ENCODE measurements at regions not wholly inside any gene's neighbourhood (a gene's known extent, or its start where the extent isn't known, plus 50 kb on each side); places are given as distances from the start of the nearest gene placed in this dataset.

GRCh38 chr5:60143942-60144549, 250.5 kb upstream of the PDE4D start:
- Histone ChIP-seq H3K36me3 (ENCODE audit: insufficient read depth) (no peaks in the 10 kb centered on the region), H3K4me1 (ENCODE audit: insufficient read depth) (no peaks in the 10 kb centered on the region), H3K4me3 (ENCODE audit: low read depth, low read length) (no peak overlapping the region), H3K27ac (ENCODE audit: low read depth) (no peak overlapping the region)
- WGBS, result 68% methylated on average over 5 of the region's 5 CpGs
- DNase-seq (ENCODE audit: extremely low spot score), result no peak

GRCh38 chr5:60141119-60141518, 247.6 kb upstream of the PDE4D start:
- no peak for DNase-seq (ENCODE audit: extremely low spot score)
- Histone ChIP-seq H3K4me3 (ENCODE audit: low read depth, low read length) (no peak overlapping the region), H3K4me1 (ENCODE audit: insufficient read depth) (no peaks in the 10 kb centered on the region), H3K36me3 (ENCODE audit: insufficient read depth) (no peaks in the 10 kb centered on the region), H3K27ac (ENCODE audit: low read depth) (no peak overlapping the region)
- 77% methylated on average over 2 of the region's 2 CpGs for WGBS

GRCh38 chr5:60136841-60137240, 243.3 kb upstream of the PDE4D start:
- Histone ChIP-seq H3K4me3 (ENCODE audit: low read depth, low read length) (no peak overlapping the region), H3K27ac (ENCODE audit: low read depth) (no peak overlapping the region), H3K4me1 (ENCODE audit: insufficient read depth) (no peaks in the 10 kb centered on the region), H3K36me3 (ENCODE audit: insufficient read depth) (no peaks in the 10 kb centered on the region)
- 46% methylated on average over 1 of the region's 1 CpG for WGBS
- no peak for DNase-seq (ENCODE audit: extremely low spot score)

- Histone ChIP-seq H3K4me1 (ENCODE audit: insufficient read depth) (no peaks in the 10 kb centered on the region), H3K27ac (ENCODE audit: low read depth) (no peak overlapping the region), H3K36me3 (ENCODE audit: insufficient read depth) (no peaks in the 10 kb centered on the region), H3K4me3 (ENCODE audit: low read depth, low read length) (no peak overlapping the region)
- DNase-seq (ENCODE audit: extremely low spot score), result no peak
- 96% methylated on average over 1 of the region's 1 CpG for WGBS
These were observed 238.0 kb upstream of the PDE4D start for GRCh38 chr5:60131504-60131903.

GRCh38 chr5:60125636-60126035, 232.1 kb upstream of the PDE4D start:
- WGBS, result 95% methylated on average over 2 of the region's 2 CpGs
- no peaks in the 10 kb centered on the region for H3K36me3 ChIP-seq (ENCODE audit: insufficient read depth)
- no peak overlapping the region for H3K27ac ChIP-seq (ENCODE audit: low read depth)
- H3K4me3 ChIP-seq (ENCODE audit: low read depth, low read length), result no peak overlapping the region
- no peak for DNase-seq (ENCODE audit: extremely low spot score)
- H3K4me1 ChIP-seq (ENCODE audit: insufficient read depth), result no peaks in the 10 kb centered on the region

GRCh38 chr5:60102961-60103693, 209.6 kb upstream of the PDE4D start:
- 70% methylated on average over 4 of the region's 4 CpGs for WGBS
- DNase-seq (ENCODE audit: extremely low spot score), result no peak
- Histone ChIP-seq H3K4me1 (ENCODE audit: insufficient read depth) (no peaks in the 10 kb centered on the region), H3K4me3 (ENCODE audit: low read depth, low read length) (no peak overlapping the region), H3K36me3 (ENCODE audit: insufficient read depth) (no peaks in the 10 kb centered on the region), H3K27ac (ENCODE audit: low read depth) (no peak overlapping the region)

- WGBS, result 55% methylated on average over 1 of the region's 1 CpG
- Histone ChIP-seq H3K4me3 (ENCODE audit: low read depth, low read length) (no peak overlapping the region), H3K27ac (ENCODE audit: low read depth) (no peak overlapping the region), H3K4me1 (ENCODE audit: insufficient read depth) (no peaks in the 10 kb centered on the region), H3K36me3 (ENCODE audit: insufficient read depth) (no peaks in the 10 kb centered on the region)
- DNase-seq (ENCODE audit: extremely low spot score), result no peak
These were observed 208.0 kb upstream of the PDE4D start for GRCh38 chr5:60101573-60101972.

- no peak for DNase-seq (ENCODE audit: extremely low spot score)
- WGBS, result 85% methylated on average over 6 of the region's 6 CpGs
- Histone ChIP-seq H3K4me1 (ENCODE audit: insufficient read depth) (no peaks in the 10 kb centered on the region), H3K36me3 (ENCODE audit: insufficient read depth) (no peaks in the 10 kb centered on the region), H3K4me3 (ENCODE audit: low read depth, low read length) (no peak overlapping the region), H3K27ac (ENCODE audit: low read depth) (no peak overlapping the region)
These were observed 199.3 kb upstream of the PDE4D start for GRCh38 chr5:60092671-60093422.

GRCh38 chr5:60086583-60086982, 193.1 kb upstream of the PDE4D start:
- Histone ChIP-seq H3K4me1 (ENCODE audit: insufficient read depth) (no peaks in the 10 kb centered on the region), H3K36me3 (ENCODE audit: insufficient read depth) (no peaks in the 10 kb centered on the region), H3K4me3 (ENCODE audit: low read depth, low read length) (no peak overlapping the region), H3K27ac (ENCODE audit: low read depth) (no peak overlapping the region)
- no peak for DNase-seq (ENCODE audit: extremely low spot score)

- H3K36me3 ChIP-seq (ENCODE audit: insufficient read depth), result no peaks in the 10 kb centered on the region
- H3K4me3 ChIP-seq (ENCODE audit: low read depth, low read length), result no peak overlapping the region
- WGBS, result 95% methylated on average over 10 of the region's 10 CpGs
- no peak for DNase-seq (ENCODE audit: extremely low spot score)
- no peak overlapping the region for H3K27ac ChIP-seq (ENCODE audit: low read depth)
- no peaks in the 10 kb centered on the region for H3K4me1 ChIP-seq (ENCODE audit: insufficient read depth)
These were observed 190.7 kb upstream of the PDE4D start for GRCh38 chr5:60084226-60084625.

- 80% methylated on average over 2 of the region's 2 CpGs for WGBS
- no peak overlapping the region for H3K4me3 ChIP-seq (ENCODE audit: low read depth, low read length)
- H3K27ac ChIP-seq (ENCODE audit: low read depth), result no peak overlapping the region
- DNase-seq (ENCODE audit: extremely low spot score), result no peak
- H3K4me1 ChIP-seq (ENCODE audit: insufficient read depth), result no peaks in the 10 kb centered on the region
- H3K36me3 ChIP-seq (ENCODE audit: insufficient read depth), result no peaks in the 10 kb centered on the region
These were observed 183.8 kb upstream of the PDE4D start for GRCh38 chr5:60077292-60077691.

GRCh38 chr5:60076746-60077145, 183.2 kb upstream of the PDE4D start:
- Histone ChIP-seq H3K27ac (ENCODE audit: low read depth) (no peak overlapping the region), H3K4me1 (ENCODE audit: insufficient read depth) (no peaks in the 10 kb centered on the region), H3K4me3 (ENCODE audit: low read depth, low read length) (no peak overlapping the region), H3K36me3 (ENCODE audit: insufficient read depth) (no peaks in the 10 kb centered on the region)
- no peak for DNase-seq (ENCODE audit: extremely low spot score)
- WGBS, result 97% methylated on average over 3 of the region's 3 CpGs

- no peak for DNase-seq (ENCODE audit: extremely low spot score)
- H3K36me3 ChIP-seq (ENCODE audit: insufficient read depth), result no peaks in the 10 kb centered on the region
- H3K4me3 ChIP-seq (ENCODE audit: low read depth, low read length), result no peak overlapping the region
- WGBS, result 33% methylated on average over 2 of the region's 2 CpGs
- no peaks in the 10 kb centered on the region for H3K4me1 ChIP-seq (ENCODE audit: insufficient read depth)
- H3K27ac ChIP-seq (ENCODE audit: low read depth), result no peak overlapping the region
These were observed 173.0 kb upstream of the PDE4D start for GRCh38 chr5:60066502-60066901.

GRCh38 chr5:60060389-60060788, 166.9 kb upstream of the PDE4D start:
- Histone ChIP-seq H3K36me3 (ENCODE audit: insufficient read depth) (no peaks in the 10 kb centered on the region), H3K4me1 (ENCODE audit: insufficient read depth) (no peaks in the 10 kb centered on the region), H3K27ac (ENCODE audit: low read depth) (no peak overlapping the region), H3K4me3 (ENCODE audit: low read depth, low read length) (no peak overlapping the region)
- DNase-seq (ENCODE audit: extremely low spot score), result no peak

Measured in urinary bladder (tissue), 3 donors.